H1 (cell line): ENCODE measurements at regions not wholly inside any gene's neighbourhood (a gene's known extent, or its start where the extent isn't known, plus 50 kb on each side); places are given as distances from the start of the nearest gene placed in this dataset.

Source experiments
- CTCF ChIA-PET: fragments of 300-600 bp; sonication (Branson Sonifier 250); formaldehyde crosslinking; loops from one replicate; lab custom pipeline; 2021; ENCODE audit not compliant: partially characterized antibody; lab: Charles Lee
- POLR2A ChIA-PET: fragments of 300-600 bp; sonication (Branson Sonifier 250); formaldehyde crosslinking; loops from one replicate; lab custom pipeline; 2021; ENCODE audit warnings: inconsistent platforms; ENCODE audit not compliant: partially characterized antibody; lab: Charles Lee
- DNase-seq, 2 experiments: peaks; one replicate each; pipeline versions ENCODE4 v3.0.0 to v3.0.0-alpha.2; 2010 to 2022; ENCODE audit warnings: low spot score in 2 of 2, low read depth in 1 of 2, mixed read lengths in 1 of 2
- FAIRE-seq: peaks from 2 replicates; lab custom pipeline; 2011; peaks lifted over from hg19 to GRCh38; lab: Jason Lieb, UNC
- H2AFZ ChIP-seq: 2 replicates; pipeline ENCODE4 v1.8.1; 2012; ENCODE audit warnings: low read length, inconsistent platforms
- H2AK5ac ChIP-seq: 2 replicates; pipeline ENCODE4 v1.6.1; 2013; ENCODE audit warnings: low read depth, low read length
- H2BK120ac ChIP-seq: replicated peaks from 2 replicates; pipeline ENCODE3; 2013; ENCODE audit warnings: low read depth, low read length, inconsistent platforms
- H2BK12ac ChIP-seq: 2 replicates; pipeline ENCODE4 v1.6.1; 2013; ENCODE audit warnings: low read depth, low read length
- H2BK15ac ChIP-seq: 2 replicates; pipeline ENCODE4 v1.6.1; 2013; ENCODE audit warnings: low read length
- H2BK20ac ChIP-seq: 2 replicates; pipeline ENCODE4 v1.6.1; 2013; ENCODE audit warnings: low read length
- H2BK5ac ChIP-seq: 2 replicates; pipeline ENCODE4 v1.6.1; 2013; ENCODE audit warnings: low read depth, low read length
- H3K14ac ChIP-seq: 2 replicates; pipeline ENCODE4 v1.6.1; 2013; ENCODE audit warnings: inconsistent platforms; ENCODE audit not compliant: insufficient read length
- H3K18ac ChIP-seq: 2 replicates; pipeline ENCODE4 v1.6.1; 2013; ENCODE audit warnings: low read length; ENCODE audit errors: extremely low read depth
- H3K23ac ChIP-seq: 2 replicates; pipeline ENCODE4 v1.6.1; 2013; ENCODE audit warnings: inconsistent platforms; ENCODE audit not compliant: insufficient read length
- H3K23me2 ChIP-seq: 2 replicates; pipeline ENCODE4 v1.6.1; 2013; ENCODE audit warnings: low read depth, low read length
- H3K27ac ChIP-seq: 2 replicates; pipeline ENCODE4 v1.6.1; 2011; ENCODE audit warnings: low read depth, low read length, inconsistent platforms
- H3K27me3 ChIP-seq, 4 experiments: replicated peaks in 1 of 4; 1 replicate in 1 of 4; 2 replicates in 3 of 4; pipeline versions ENCODE4 v1.6.1 to v1.8.1; 2011 to 2013; ENCODE audit warnings: low read length in 3 of 4, mild to moderate bottlenecking in 3 of 4, inconsistent platforms in 2 of 4, mixed read lengths in 2 of 4, moderate library complexity in 1 of 4; ENCODE audit not compliant: control insufficient read depth in 3 of 4, insufficient read depth in 3 of 4; ENCODE audit errors: extremely low read depth in 1 of 4
- H3K36me3 ChIP-seq, 4 experiments: 2 replicates each; pipeline versions ENCODE4 v1.6.1 to v1.8.1; 2011 to 2013; ENCODE audit warnings: mild to moderate bottlenecking in 4 of 4, low read length in 3 of 4, moderate library complexity in 2 of 4, control low read depth in 1 of 4, inconsistent platforms in 1 of 4; ENCODE audit not compliant: insufficient read depth in 4 of 4, control insufficient read depth in 2 of 4
- H3K4ac ChIP-seq: replicated peaks from 2 replicates; pipeline ENCODE3; 2013; ENCODE audit warnings: low read length, low read depth, mixed read lengths, inconsistent platforms; ENCODE audit not compliant: insufficient read length
- H3K4me1 ChIP-seq, 4 experiments: replicated peaks in 1 of 4; 1 replicate in 1 of 4; 2 replicates in 3 of 4; pipeline versions ENCODE4 v1.6.1 to v1.8.1; 2011 to 2013; ENCODE audit warnings: low read length in 3 of 4, inconsistent platforms in 2 of 4, mixed read lengths in 1 of 4; ENCODE audit not compliant: insufficient read depth in 4 of 4, control insufficient read depth in 3 of 4
- H3K4me2 ChIP-seq, 2 experiments: 2 replicates each; pipeline versions ENCODE4 v1.6.1 to v1.8.1; 2011 to 2013; ENCODE audit warnings: low read depth in 2 of 2, low read length in 2 of 2, control low read depth in 1 of 2, inconsistent platforms in 1 of 2, mild to moderate bottlenecking in 1 of 2; ENCODE audit not compliant: insufficient read depth in 1 of 2
- H3K4me3 ChIP-seq, 4 experiments: fragments of 200-600, 300-600 bp in 1 of 4; sonication (generic), shearing (Covaris generic), sonication (Bioruptor Twin) in 1 of 4; 2 replicates each; pipeline versions ENCODE4 v1.5.1 to v1.8.1; 2011 to 2016; ENCODE audit warnings: low read length in 4 of 4, low read depth in 3 of 4, control low read depth in 2 of 4, inconsistent platforms in 2 of 4, mild to moderate bottlenecking in 2 of 4, mixed read lengths in 1 of 4, moderate library complexity in 1 of 4; ENCODE audit not compliant: insufficient read depth in 2 of 4; ENCODE audit errors: extremely low read depth in 1 of 4
- H3K56ac ChIP-seq: replicated peaks from 2 replicates; pipeline ENCODE3; 2013; ENCODE audit warnings: low read depth, mild to moderate bottlenecking, mixed read lengths, low read length, inconsistent platforms; ENCODE audit not compliant: insufficient read length
- H3K79me1 ChIP-seq: 2 replicates; pipeline ENCODE4 v1.6.1; 2013; ENCODE audit warnings: low read depth, low read length, control low read depth
- H3K79me2 ChIP-seq, 2 experiments: 2 replicates each; pipeline versions ENCODE4 v1.6.1 to v1.8.1; 2012 to 2013; ENCODE audit warnings: low read length in 2 of 2, mild to moderate bottlenecking in 2 of 2, inconsistent platforms in 1 of 2; ENCODE audit not compliant: insufficient read depth in 2 of 2, control insufficient read depth in 1 of 2
- H3K9ac ChIP-seq, 4 experiments: replicated peaks in 1 of 4; 1 replicate in 1 of 4; 2 replicates in 3 of 4; pipeline versions ENCODE4 v1.6.1 to v1.8.1; 2011 to 2013; ENCODE audit warnings: low read depth in 3 of 4, low read length in 3 of 4, control low read depth in 2 of 4, mild to moderate bottlenecking in 2 of 4, moderate library complexity in 2 of 4, inconsistent platforms in 1 of 4; ENCODE audit errors: extremely low read depth in 1 of 4
- H3K9me3 ChIP-seq, 2 experiments: 2 replicates each; pipeline versions ENCODE4 v1.6.1 to v1.8.1; 2012 to 2013; ENCODE audit warnings: mild to moderate bottlenecking in 2 of 2, moderate library complexity in 2 of 2, control low read depth in 1 of 2, inconsistent platforms in 1 of 2, low read depth in 1 of 2, low read length in 1 of 2, mixed read lengths in 1 of 2; ENCODE audit not compliant: insufficient read depth in 2 of 2
- H4K20me1 ChIP-seq, 2 experiments: replicated peaks in 1 of 2; 2 replicates each; pipeline versions ENCODE3 to v1.8.1; 2011 to 2013; ENCODE audit warnings: inconsistent platforms in 2 of 2, low read length in 2 of 2, mild to moderate bottlenecking in 1 of 2; ENCODE audit not compliant: insufficient read depth in 2 of 2, control insufficient read depth in 1 of 2
- H4K5ac ChIP-seq: 2 replicates; pipeline ENCODE4 v1.6.1; 2013; ENCODE audit warnings: low read length, low read depth, mixed read lengths, inconsistent platforms; ENCODE audit not compliant: insufficient read length
- H4K8ac ChIP-seq: 2 replicates; pipeline ENCODE4 v1.8.0; 2013; ENCODE audit warnings: mild to moderate bottlenecking, moderate library complexity, low read length, inconsistent platforms; ENCODE audit not compliant: insufficient read depth; ENCODE audit errors: extremely low read depth
- H4K91ac ChIP-seq: replicated peaks from 2 replicates; pipeline ENCODE3; 2013; ENCODE audit warnings: low read length, mixed read lengths, inconsistent platforms; ENCODE audit not compliant: insufficient read length
- CHD1 ChIP-seq: IDR thresholded peaks from 2 replicates; pipeline ENCODE4 v1.6.1; 2012; ENCODE audit warnings: low read depth, low read length, improper control_type of control experiment
- CHD2 ChIP-seq: IDR thresholded peaks from 2 replicates; pipeline ENCODE4 v1.6.1; 2012; ENCODE audit warnings: low read length, improper control_type of control experiment
- CREB1 ChIP-seq: IDR thresholded peaks from 2 replicates; pipeline ENCODE4 v1.6.1; 2012; ENCODE audit warnings: inconsistent platforms
- CTBP2 ChIP-seq: IDR thresholded peaks from 2 replicates; pipeline ENCODE4 v1.7.0; 2011; ENCODE audit warnings: borderline replicate concordance, mild to moderate bottlenecking, moderate library complexity, mixed read lengths, low read length; ENCODE audit not compliant: insufficient read depth, insufficient read length
- EP300 ChIP-seq, 2 experiments: IDR thresholded peaks; 1 replicate in 1 of 2; 2 replicates in 1 of 2; pipeline ENCODE4 v1.6.1; 2011 to 2012; ENCODE audit warnings: low read depth in 2 of 2, low read length in 2 of 2, mild to moderate bottlenecking in 2 of 2, borderline replicate concordance in 1 of 2, inconsistent platforms in 1 of 2, moderate library complexity in 1 of 2
- HDAC6 ChIP-seq: IDR thresholded peaks from one replicate; pipeline ENCODE4 v1.7.1; 2012; ENCODE audit warnings: low read depth, mild to moderate bottlenecking, inconsistent platforms, low read length, moderate library complexity
- KDM4A ChIP-seq: IDR thresholded peaks from one replicate; pipeline ENCODE4 v1.7.1; 2012; ENCODE audit warnings: low read depth, mild to moderate bottlenecking, moderate library complexity, low read length, inconsistent platforms; ENCODE audit not compliant: severe bottlenecking
- MAFK ChIP-seq: IDR thresholded peaks from 2 replicates; pipeline ENCODE4 v1.6.1; 2012; ENCODE audit warnings: low read depth, mild to moderate bottlenecking, improper control_type of control experiment, low read length
- RNF2 ChIP-seq: fragments of 200-900, 300-1000 bp; sonication (generic); IDR thresholded peaks from 2 replicates; pipeline ENCODE4 v1.7.1; 2016; ENCODE audit warnings: borderline replicate concordance, low read depth, mild to moderate bottlenecking, antibody characterized with exemption, low read length; ENCODE audit not compliant: poor library complexity, severe bottlenecking; ENCODE audit errors: missing control alignments
- RXRA ChIP-seq: IDR thresholded peaks from 2 replicates; pipeline ENCODE4 v1.6.1; 2011; ENCODE audit warnings: low read depth, mild to moderate bottlenecking, low read length, moderate library complexity; ENCODE audit not compliant: insufficient read depth
- SAP30 ChIP-seq: fragments of 300-600 bp; sonication (generic); IDR thresholded peaks from 2 replicates; pipeline ENCODE4 v1.7.1; 2012; ENCODE audit warnings: low read length, moderate library complexity, mild to moderate bottlenecking, inconsistent platforms; ENCODE audit not compliant: insufficient read depth, insufficient replicate concordance
- SRF ChIP-seq: IDR thresholded peaks from 2 replicates; pipeline ENCODE4 v1.6.1; 2011; ENCODE audit warnings: mild to moderate bottlenecking, low read depth, low read length, moderate library complexity
- TAF1 ChIP-seq: IDR thresholded peaks from 2 replicates; pipeline ENCODE4 v1.6.1; 2011; ENCODE audit warnings: mild to moderate bottlenecking, low read depth, low read length
- TAF7 ChIP-seq: optimal IDR thresholded peaks from 2 replicates; pipeline ENCODE3; 2011; ENCODE audit warnings: low read depth, mild to moderate bottlenecking, inconsistent platforms, low read length, moderate library complexity, borderline replicate concordance
- TCF12 ChIP-seq: IDR thresholded peaks from 2 replicates; pipeline ENCODE4 v1.6.1; 2011; ENCODE audit warnings: low read depth, mild to moderate bottlenecking, low read length
- WGBS, 2 experiments: shearing (Covaris generic) in 1 of 2; methylation state at CpG; one replicate each; pipeline versions ENCODE4 v1.1.6 to v1.1.7; 2013 to 2015; ENCODE audit warnings: low lambda C conversion rate in 2 of 2, mixed read lengths in 2 of 2, inconsistent platforms in 1 of 2, low coverage in 1 of 2, missing lambda C conversion rate in 1 of 2; ENCODE audit not compliant: insufficient replicate concordance in 2 of 2, insufficient coverage in 1 of 2, insufficient read length in 1 of 2; ENCODE audit errors: extremely low coverage in 1 of 2, missing lambda C conversion rate in 1 of 2; 5-methylcytosine and 5-hydroxymethylcytosine counted together

DNA sequence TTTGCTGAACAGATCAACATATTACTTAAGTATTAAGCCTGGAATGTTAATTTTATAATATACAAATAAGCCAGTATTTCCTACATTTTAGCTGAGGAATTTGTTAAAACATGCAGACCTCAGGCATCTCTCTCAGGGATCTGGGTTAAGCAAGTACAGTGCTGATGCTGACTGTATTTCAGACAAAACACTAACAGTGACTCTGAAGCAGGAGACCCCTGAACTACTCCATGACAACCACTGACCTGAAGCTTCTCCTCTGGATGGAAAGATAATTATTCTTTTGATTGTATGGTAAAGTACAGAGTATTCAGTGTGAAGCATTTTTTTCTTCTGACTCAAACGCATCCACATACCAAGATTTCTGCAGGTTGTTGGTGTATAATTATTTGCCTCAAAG is 680.8 kb downstream of the LIG4 start:
- no peak overlapping the region for H3K4me3 ChIP-seq
- POLR2A ChIA-PET, result no interaction called here
- no peak overlapping the region for H2BK15ac ChIP-seq
- H3K79me2 ChIP-seq, result no peaks in the 10 kb centered on the region
- H2BK5ac ChIP-seq, result no peak overlapping the region
- no peak overlapping the region for H2AK5ac ChIP-seq
- H3K9ac ChIP-seq, result no peak overlapping the region
- no peak overlapping the region for H4K91ac ChIP-seq
- H3K14ac ChIP-seq, result no peak overlapping the region
- H3K9me3 ChIP-seq, result no peaks in the 10 kb centered on the region
- H3K18ac ChIP-seq, result no peak overlapping the region
- DNase-seq (no peak), FAIRE-seq (no peak)
- no peak overlapping the region for H2AFZ ChIP-seq
- H3K27me3 ChIP-seq, result no peaks in the 10 kb centered on the region
- WGBS, 2 experiments, result 92% methylated on average over 1 of the region's 1 CpG; no CpG with 5 or more reads in 1 of the 2 experiments
- no peak overlapping the region for H2BK12ac ChIP-seq
- no peaks in the 10 kb centered on the region for H3K36me3 ChIP-seq
- no peak overlapping the region for H2BK20ac ChIP-seq
- H3K4me1 ChIP-seq, result no peaks in the 10 kb centered on the region
- H4K20me1 ChIP-seq, result no peaks in the 10 kb centered on the region
- H3K4me2 ChIP-seq, result no peak overlapping the region
- no peak overlapping the region for H3K27ac ChIP-seq
- H3K23me2 ChIP-seq, result no peaks in the 10 kb centered on the region
- no peaks in the 10 kb centered on the region for H3K79me1 ChIP-seq
- no peak overlapping the region for H4K5ac ChIP-seq
- no peak overlapping the region for H3K56ac ChIP-seq
- no peak overlapping the region for H3K23ac ChIP-seq
- CTCF ChIA-PET, result interaction anchor here (1.5 kb wide), 1 partner anchor 14 kb away, joined by 3 read pairs; no protein-coding TSS in a partner anchor
- no peak overlapping the region for H3K4ac ChIP-seq
- H2BK120ac ChIP-seq, result no peak overlapping the region
- H4K8ac ChIP-seq, result no peak overlapping the region
- TF ChIP-seq CHD1, result no peak
- no peak for TF ChIP-seq SAP30
- TF ChIP-seq CREB1, result no peak
- no peak for TF ChIP-seq SRF
- no peak for TF ChIP-seq MAFK
- no peak for TF ChIP-seq TCF12
- no peak for TF ChIP-seq CHD2
- TF ChIP-seq RNF2, result no peak
- TF ChIP-seq TAF7, result no peak
- no peak for TF ChIP-seq KDM4A
- no peak for TF ChIP-seq CTBP2
- no peak for TF ChIP-seq HDAC6
- no peak for TF ChIP-seq EP300 (IDR thresholded peaks at IDR 0.05; ENCODE audit: borderline replicate concordance in 1 of 2, low read depth in 2 of 2, low read length in 2 of 2)
- TF ChIP-seq TAF1, result no peak
- TF ChIP-seq RXRA, result no peak
